ENCODE measurements at regions not wholly inside any gene's neighbourhood (a gene's known extent, or its start where the extent isn't known, plus 50 kb on each side); places are given as distances from the start of the nearest gene placed in this dataset.

DNA sequence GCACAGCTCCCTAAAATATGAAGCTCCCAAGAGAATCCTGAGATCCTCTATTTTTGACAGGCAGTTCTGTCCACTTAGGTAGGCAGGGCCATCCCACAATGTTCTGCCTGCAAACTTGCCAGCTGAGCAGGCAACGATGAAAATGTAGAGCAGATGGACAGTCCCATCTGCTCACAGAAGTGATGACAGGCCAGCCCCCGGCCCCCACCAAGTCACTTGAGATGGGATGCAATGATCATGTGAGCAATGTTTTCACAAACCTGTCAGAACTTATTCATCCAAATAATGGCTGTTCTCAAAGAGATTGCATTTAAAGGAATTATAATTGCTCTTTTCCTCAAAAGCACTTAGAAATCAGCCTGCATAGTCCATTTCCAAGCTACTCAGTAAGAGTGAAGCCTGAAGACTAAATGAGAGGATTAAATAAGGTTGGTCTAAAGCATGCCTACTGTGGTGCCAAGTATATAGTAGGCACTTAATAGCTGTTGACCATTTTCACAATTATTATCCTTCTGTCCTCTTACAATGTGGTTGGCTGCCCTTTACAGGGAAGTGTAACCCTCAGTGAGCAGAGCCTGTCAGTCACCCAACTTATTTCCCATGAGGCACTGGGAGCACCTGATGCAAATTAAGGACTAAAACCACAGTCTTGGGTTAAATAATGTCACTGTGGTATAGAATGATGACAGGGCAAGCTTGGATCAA lies 301.2 kb downstream of the FGFR2 start:
- intact Hi-C loops (cut with DNase I) = no loop called here
- 71 to 79% methylated on average over 2 of the region's 2 CpGs for WGBS, 2 donors
- DNase-seq = no peak
- no peaks in the 10 kb centered on the region for H3K4me1 ChIP-seq
- ATAC-seq = no peak
- H3K4me3 ChIP-seq = no peak overlapping the region
- H3K27ac ChIP-seq = no peak overlapping the region
- TF ChIP-seq POLR2A (IDR thresholded peaks at IDR 0.05) = no peak
- TF ChIP-seq, protein P1, sequence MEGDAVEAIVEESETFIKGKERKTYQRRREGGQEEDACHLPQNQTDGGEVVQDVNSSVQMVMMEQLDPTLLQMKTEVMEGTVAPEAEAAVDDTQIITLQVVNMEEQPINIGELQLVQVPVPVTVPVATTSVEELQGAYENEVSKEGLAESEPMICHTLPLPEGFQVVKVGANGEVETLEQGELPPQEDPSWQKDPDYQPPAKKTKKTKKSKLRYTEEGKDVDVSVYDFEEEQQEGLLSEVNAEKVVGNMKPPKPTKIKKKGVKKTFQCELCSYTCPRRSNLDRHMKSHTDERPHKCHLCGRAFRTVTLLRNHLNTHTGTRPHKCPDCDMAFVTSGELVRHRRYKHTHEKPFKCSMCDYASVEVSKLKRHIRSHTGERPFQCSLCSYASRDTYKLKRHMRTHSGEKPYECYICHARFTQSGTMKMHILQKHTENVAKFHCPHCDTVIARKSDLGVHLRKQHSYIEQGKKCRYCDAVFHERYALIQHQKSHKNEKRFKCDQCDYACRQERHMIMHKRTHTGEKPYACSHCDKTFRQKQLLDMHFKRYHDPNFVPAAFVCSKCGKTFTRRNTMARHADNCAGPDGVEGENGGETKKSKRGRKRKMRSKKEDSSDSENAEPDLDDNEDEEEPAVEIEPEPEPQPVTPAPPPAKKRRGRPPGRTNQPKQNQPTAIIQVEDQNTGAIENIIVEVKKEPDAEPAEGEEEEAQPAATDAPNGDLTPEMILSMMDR (IDR thresholded peaks at IDR 0.05) = no peak
- no peaks in the 10 kb centered on the region for H3K36me3 ChIP-seq (replicated peaks in 1 of 2; ENCODE audit: insufficient read depth in 1 of 2, low read depth in 2 of 2)
- H3K9me3 ChIP-seq = no peaks in the 10 kb centered on the region
- H3K27me3 ChIP-seq = no peaks in the 10 kb centered on the region

DNA sequence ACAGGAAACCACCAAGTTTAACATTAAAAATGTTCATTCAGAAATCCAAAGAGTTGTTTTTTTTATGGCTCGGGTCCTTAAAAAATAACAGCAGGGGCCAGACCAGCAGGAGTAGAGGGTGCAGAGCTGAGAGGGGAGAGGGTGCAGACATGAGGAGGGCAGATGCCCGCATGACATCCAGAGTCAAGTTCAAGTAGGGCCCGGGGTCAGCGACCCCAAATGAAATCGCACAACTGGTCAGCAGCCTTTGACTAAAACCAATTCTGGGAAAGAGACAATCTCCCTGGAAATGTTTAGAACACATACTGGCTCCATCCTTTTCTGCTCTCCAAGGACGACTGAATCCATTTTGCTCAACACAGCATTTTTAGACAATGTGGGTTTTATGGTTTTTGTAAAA lies 297.5 kb downstream of the FGFR2 start:
- H3K27ac ChIP-seq = no peak overlapping the region
- H3K4me1 ChIP-seq = peaks cover 34% of the 10 kb centered on the region
- no peak for DNase-seq

DNA sequence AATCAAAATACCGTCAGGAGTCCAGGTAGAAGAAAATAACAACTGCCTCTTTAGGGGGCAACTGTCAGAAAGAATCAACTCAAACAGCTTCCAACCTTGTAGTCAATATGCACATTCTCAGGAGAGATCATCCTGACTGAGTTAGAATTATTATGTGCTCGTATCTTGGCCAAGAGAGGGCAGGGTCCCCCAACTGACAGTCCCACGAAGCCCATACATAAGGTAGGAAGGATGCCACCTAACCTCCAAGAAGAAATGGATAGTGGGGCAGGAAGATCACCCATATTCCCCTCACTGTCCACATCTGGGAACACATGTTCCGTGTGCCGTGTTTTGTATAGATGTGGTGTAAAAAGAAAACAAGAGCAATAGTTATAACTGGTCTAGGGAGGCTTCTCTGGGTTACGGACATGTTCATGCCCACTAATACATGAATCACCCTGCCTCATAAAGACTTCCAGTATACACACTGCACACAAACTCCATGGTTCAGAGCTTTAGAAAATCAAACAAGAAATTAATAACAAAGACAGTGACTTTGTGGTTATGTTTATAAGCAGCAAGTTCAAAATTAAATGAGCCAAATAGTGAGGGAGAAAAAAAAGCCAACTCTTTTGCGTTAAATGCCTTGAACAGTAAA lies 295.6 kb downstream of the FGFR2 start:
- peaks cover 34% of the 10 kb centered on the region for H3K4me1 ChIP-seq
- intact Hi-C loops (cut with DNase I) = no loop called here
- H3K27ac ChIP-seq = peak overlapping the region in 3 of 4 donors; percentile 38 to 43 (median 43)
- TF ChIP-seq, protein P1 (IDR thresholded peaks at IDR 0.05) = no peak
- no peak for TF ChIP-seq POLR2A (IDR thresholded peaks at IDR 0.05)
- H3K27me3 ChIP-seq = no peaks in the 10 kb centered on the region
- no peak overlapping the region for H3K4me3 ChIP-seq
- WGBS, 2 donors = 66 to 77% methylated on average over 7 of the region's 7 CpGs
- H3K9me3 ChIP-seq = no peaks in the 10 kb centered on the region
- ATAC-seq (no peak), DNase-seq (no peak)
- no peaks in the 10 kb centered on the region for H3K36me3 ChIP-seq (replicated peaks in 1 of 2; ENCODE audit: insufficient read depth in 1 of 2, low read depth in 2 of 2)

More for the DNA sequence above, 297.5 kb downstream of the FGFR2 start:
- 79% methylated on average over 6 of the region's 6 CpGs for WGBS, 2 donors
- intact Hi-C loops (cut with DNase I) = no loop called here
- ATAC-seq = no peak
- no peaks in the 10 kb centered on the region for H3K9me3 ChIP-seq
- TF ChIP-seq, protein P1 (IDR thresholded peaks at IDR 0.05) = no peak
- TF ChIP-seq POLR2A (IDR thresholded peaks at IDR 0.05) = no peak
- H3K27me3 ChIP-seq = no peaks in the 10 kb centered on the region
- no peaks in the 10 kb centered on the region for H3K36me3 ChIP-seq (replicated peaks in 1 of 2; ENCODE audit: insufficient read depth in 1 of 2, low read depth in 2 of 2)
- no peak overlapping the region for H3K4me3 ChIP-seq

DNA sequence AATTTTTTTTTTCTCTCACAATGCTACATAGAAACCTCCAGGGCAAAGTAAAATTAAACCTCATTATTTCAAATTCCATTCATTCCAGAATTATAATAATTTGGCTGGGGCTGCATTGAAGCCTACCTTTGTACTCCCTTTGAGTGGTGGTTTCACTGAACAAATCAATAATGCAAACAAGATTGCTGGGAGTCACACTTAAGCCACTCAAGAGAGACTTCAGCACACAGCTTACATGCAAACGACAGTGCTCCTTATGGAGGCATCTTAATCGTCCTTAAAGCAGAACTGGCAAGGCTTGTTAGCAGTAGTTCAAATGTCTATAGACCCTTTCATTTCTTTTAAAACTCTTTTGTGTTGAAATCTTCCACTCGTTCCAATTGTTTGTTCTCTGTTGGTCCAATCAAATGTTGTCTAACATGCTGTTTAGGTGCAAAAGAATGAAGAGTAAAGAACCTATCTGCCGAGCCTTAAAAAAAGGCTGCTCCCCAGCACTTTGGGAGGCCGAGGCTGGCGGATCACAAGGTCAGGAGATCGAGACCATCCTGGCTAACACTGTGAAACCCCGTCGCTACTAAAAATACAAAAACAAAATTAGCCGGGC lies 294.9 kb downstream of the FGFR2 start:
- Histone ChIP-seq H3K27ac (peak overlapping the region; percentile 33 to 43 (median 40)), H3K4me1 (peaks cover 34% of the 10 kb centered on the region), H3K9me3 (no peaks in the 10 kb centered on the region), H3K4me3 (no peak overlapping the region), H3K27me3 (no peaks in the 10 kb centered on the region), H3K36me3 (replicated peaks in 1 of 2; ENCODE audit: insufficient read depth in 1 of 2, low read depth in 2 of 2) (no peaks in the 10 kb centered on the region)
- intact Hi-C loops (cut with DNase I) = no loop called here
- ATAC-seq = peak; percentile 78
- DNase-seq = no peak
- TF ChIP-seq, protein P1 (IDR thresholded peaks at IDR 0.05) = no peak
- TF ChIP-seq POLR2A (IDR thresholded peaks at IDR 0.05) = no peak
- 27 to 30% methylated on average over 10 of the region's 10 CpGs for WGBS, 2 donors
